HG03280 (cell line): ENCODE measurements at regions not wholly inside any gene's neighbourhood (a gene's known extent, or its start where the extent isn't known, plus 50 kb on each side); places are given as distances from the start of the nearest gene placed in this dataset.
"Not testable (repeated sequence)": the region's sequence is repeated elsewhere in the genome, so short reads cannot be mapped to it uniquely, and the experiment has no call there.

Source experiments
- ATAC-seq: cut with Tn5 transposase; IDR thresholded peaks from one replicate; pipeline ENCODE4 v1.9.1; 2021; ENCODE audit warnings: mild to moderate bottlenecking, moderate library complexity; ENCODE audit not compliant: unreplicated experiment

- ATAC-seq = not testable (repeated sequence)
These were observed 763.6 kb upstream of the CTNND2 start for GRCh38 chr5:12667818-12668217.

GRCh38 chr5:12665772-12666171 lies 761.5 kb upstream of the CTNND2 start:
- ATAC-seq = not testable (repeated sequence)

GRCh38 chr5:12662545-12663314 lies 758.5 kb upstream of the CTNND2 start:
- no peak for ATAC-seq

GRCh38 chr5:12661617-12662370 lies 757.5 kb upstream of the CTNND2 start:
- no peak for ATAC-seq

- ATAC-seq = not testable (repeated sequence)
These were observed 756.2 kb upstream of the CTNND2 start for GRCh38 chr5:12660279-12661107.

GRCh38 chr5:12659686-12660085 lies 755.4 kb upstream of the CTNND2 start:
- no peak for ATAC-seq

GRCh38 chr5:12658871-12659446 lies 754.7 kb upstream of the CTNND2 start:
- no peak for ATAC-seq

GRCh38 chr5:12657914-12658474 lies 753.7 kb upstream of the CTNND2 start:
- ATAC-seq = not testable (repeated sequence)

- no peak for ATAC-seq
These were observed 751.4 kb upstream of the CTNND2 start for GRCh38 chr5:12655675-12656074.

- ATAC-seq = no peak
These were observed 748.0 kb upstream of the CTNND2 start for GRCh38 chr5:12652201-12652600.

GRCh38 chr5:12648558-12648957 lies 744.3 kb upstream of the CTNND2 start:
- ATAC-seq = no peak

- no peak for ATAC-seq
These were observed 743.4 kb upstream of the CTNND2 start for GRCh38 chr5:12647613-12648012.

GRCh38 chr5:12645582-12645981 lies 741.3 kb upstream of the CTNND2 start:
- no peak for ATAC-seq

GRCh38 chr5:12636209-12636608 lies 732.0 kb upstream of the CTNND2 start:
- no peak for ATAC-seq

GRCh38 chr5:12626556-12626955 lies 722.3 kb upstream of the CTNND2 start:
- no peak for ATAC-seq

- ATAC-seq = no peak
These were observed 721.5 kb upstream of the CTNND2 start for GRCh38 chr5:12625667-12626263.

- ATAC-seq = no peak
These were observed 720.7 kb upstream of the CTNND2 start for GRCh38 chr5:12624776-12625560.

- ATAC-seq = no peak
These were observed 719.2 kb upstream of the CTNND2 start for GRCh38 chr5:12623408-12623807.

- ATAC-seq = no peak
These were observed 711.8 kb upstream of the CTNND2 start for GRCh38 chr5:12616093-12616492.
